A673 (cell line): ENCODE measurements at regions not wholly inside any gene's neighbourhood (a gene's known extent, or its start where the extent isn't known, plus 50 kb on each side); places are given as distances from the start of the nearest gene placed in this dataset.

Experiments used
- BruUV-seq: library from RNA; stranded (reverse); fragments of 400-500 nt; replicated peaks from 2 replicates; lab custom pipeline; 2021; lab: Mats Ljungman, UMichigan
- CTCF ChIA-PET: fragments of 300-600 bp; sonication (Branson Sonifier 250); formaldehyde crosslinking; loops from one replicate; lab custom pipeline; 2022; ENCODE audit warnings: antibody characterized with exemption; lab: Charles Lee
- POLR2A ChIA-PET: fragments of 300-600 bp; sonication (Branson Sonifier 250); formaldehyde crosslinking; loops from one replicate; lab custom pipeline; 2022; ENCODE audit warnings: antibody characterized with exemption; ENCODE audit not compliant: low non-redundant PET; lab: Charles Lee
- DNase-seq: peaks from one replicate; pipeline ENCODE4 v3.0.0-alpha.2; 2015; ENCODE audit warnings: low spot score
- H3K27ac ChIP-seq: fragments of 200-600 bp; sonication (generic); 2 replicates; pipeline ENCODE4 v1.5.1; 2016; ENCODE audit warnings: mixed run types, low read depth, mild to moderate bottlenecking, mixed read lengths, antibody characterized with exemption, low read length; ENCODE audit not compliant: poor library complexity, severe bottlenecking
- H3K27me3 ChIP-seq: fragments of 200-600 bp; sonication (generic); replicated peaks from 2 replicates; pipeline ENCODE4 v1.6.1; 2017; ENCODE audit warnings: mixed run types, low read depth, mild to moderate bottlenecking, mixed read lengths, antibody characterized with exemption, low read length; ENCODE audit not compliant: insufficient read depth, poor library complexity
- H3K36me3 ChIP-seq: fragments of 200-600 bp; sonication (generic); 2 replicates; pipeline ENCODE4 v1.6.1; 2016; ENCODE audit warnings: mixed run types, mild to moderate bottlenecking, mixed read lengths, antibody characterized with exemption, low read length; ENCODE audit not compliant: insufficient read depth, poor library complexity, severe bottlenecking
- H3K4me1 ChIP-seq: fragments of 200-600 bp; sonication (generic); 2 replicates; pipeline ENCODE4 v1.6.1; 2017; ENCODE audit warnings: mixed run types, mild to moderate bottlenecking, mixed read lengths, antibody characterized with exemption, low read length; ENCODE audit not compliant: insufficient read depth, poor library complexity, severe bottlenecking
- H3K4me3 ChIP-seq: fragments of 200-600 bp; sonication (generic); 2 replicates; pipeline ENCODE4 v1.5.1; 2016; ENCODE audit warnings: low read depth, mixed run types, mild to moderate bottlenecking, mixed read lengths, low read length; ENCODE audit not compliant: poor library complexity, severe bottlenecking
- H3K9me3 ChIP-seq: fragments of 200-600 bp; sonication (generic); 2 replicates; pipeline ENCODE4 v1.6.1; 2016; ENCODE audit warnings: mixed run types, low read depth, mild to moderate bottlenecking, mixed read lengths, antibody characterized with exemption, low read length; ENCODE audit not compliant: poor library complexity, severe bottlenecking
- CTCF ChIP-seq: fragments of 300-800, 200-600 bp; sonication (generic); conservative IDR thresholded peaks from 2 replicates; pipeline ENCODE4 v1.5.1; 2017; ENCODE audit warnings: low read depth, mild to moderate bottlenecking, antibody characterized with exemption, low read length, moderate library complexity, mixed read lengths
- EZH2 ChIP-seq: fragments of 200-600 bp; sonication (generic); IDR thresholded peaks from 2 replicates; pipeline ENCODE4 v1.6.1; 2017; ENCODE audit warnings: borderline replicate concordance, low read depth, mild to moderate bottlenecking, mixed read lengths, antibody characterized with exemption, low read length; ENCODE audit not compliant: poor library complexity, severe bottlenecking
- intact Hi-C: fragments of 100-400 bp; cut with micrococcal nuclease; formaldehyde crosslinking; loops from one replicate; pipeline ENCODE4 v1.10.0; 2022; ENCODE audit not compliant: unreplicated experiment

GRCh38 chr16:56075732-56076388 lies 115.4 kb upstream of the GNAO1 start:
- intact Hi-C loops, result no loop called here
- no TSS peak for BruUV-seq

GRCh38 chr16:56073508-56073907 lies 117.8 kb upstream of the GNAO1 start:
- no TSS peak for BruUV-seq
- Histone ChIP-seq H3K4me3 (no peak overlapping the region), H3K36me3 (no peaks in the 10 kb centered on the region), H3K27ac (no peak overlapping the region), H3K9me3 (no peaks in the 10 kb centered on the region), H3K27me3 (peaks cover 11% of the 10 kb centered on the region), H3K4me1 (no peaks in the 10 kb centered on the region)
- DNase-seq, result no peak
- intact Hi-C loops, result no loop called here
- ChIA-PET POLR2A (no interaction called here), CTCF (no interaction called here)
- no peak for TF ChIP-seq EZH2
- no peak for TF ChIP-seq CTCF

More at GRCh38 chr16:56075732-56076388, 115.4 kb upstream of the GNAO1 start:
- Histone ChIP-seq H3K27ac (no peak overlapping the region), H3K27me3 (peaks cover 4% of the 10 kb centered on the region), H3K9me3 (no peaks in the 10 kb centered on the region), H3K36me3 (no peaks in the 10 kb centered on the region), H3K4me3 (no peak overlapping the region), H3K4me1 (no peaks in the 10 kb centered on the region)
- DNase-seq, result no peak
- TF ChIP-seq CTCF (no peak), EZH2 (no peak)
- ChIA-PET POLR2A (no interaction called here), CTCF (no interaction called here)

GRCh38 chr16:56072096-56072495 lies 119.2 kb upstream of the GNAO1 start:
- no peak for TF ChIP-seq CTCF
- TF ChIP-seq EZH2, result no peak
- H3K9me3 ChIP-seq, result no peaks in the 10 kb centered on the region
- H3K27ac ChIP-seq, result no peak overlapping the region
- intact Hi-C loops, result no loop called here
- no peak overlapping the region for H3K4me3 ChIP-seq
- BruUV-seq, result no TSS peak
- H3K4me1 ChIP-seq, result no peaks in the 10 kb centered on the region
- no peaks in the 10 kb centered on the region for H3K36me3 ChIP-seq
- ChIA-PET CTCF (no interaction called here), POLR2A (no interaction called here)
- DNase-seq, result no peak
- peaks cover 11% of the 10 kb centered on the region for H3K27me3 ChIP-seq
